ENCODE measurements at regions not wholly inside any gene's neighbourhood (a gene's known extent, or its start where the extent isn't known, plus 50 kb on each side); places are given as distances from the start of the nearest gene placed in this dataset.

- Histone ChIP-seq H3K9me3 (no peaks in the 10 kb centered on the region), H3K27me3 (replicated peaks in 1 of 2; ENCODE audit: control insufficient read depth in 2 of 2, extremely low read depth in 1 of 2, insufficient read depth in 2 of 2, low read length in 1 of 2) (no peaks in the 10 kb centered on the region), H3K4me1 (ENCODE audit: control insufficient read depth in 1 of 2, extremely low read depth in 1 of 2, insufficient read depth in 2 of 2, low read length in 2 of 2) (no peaks in the 10 kb centered on the region), H3K27ac (ENCODE audit: low read length) (no peak overlapping the region), H3K4me3 (ENCODE audit: control insufficient read depth in 1 of 2, extremely low read depth in 1 of 2, low read length in 1 of 2) (no peak overlapping the region), H3K36me3 (ENCODE audit: control insufficient read depth in 2 of 2, extremely low read depth in 1 of 2, insufficient read depth in 1 of 2, low read length in 1 of 2) (no peaks in the 10 kb centered on the region)
- Mint-ChIP-seq H3K4me3 (no peak overlapping the region), H3K4me1 (no peaks in the 10 kb centered on the region), H3K9me3 (peaks cover 3 to 11% (median 11%) of the 10 kb centered on the region in 3 donors), H3K27me3 (no peaks in the 10 kb centered on the region), H3K27ac (no peak overlapping the region), H3K36me3 (no peaks in the 10 kb centered on the region)
- DNase-seq (no peak), ATAC-seq (replicated peaks in 1 of 4) (no peak)
- ChIA-PET POLR2A (no interaction called here), CTCF (no interaction called here)
- WGBS (ENCODE audit: insufficient coverage): no CpG with 5 or more reads among the region's 3 CpGs
These were observed 356.6 kb downstream of the BMP2 start for GRCh38 chr20:7124120-7124519.

GRCh38 chr20:7136886-7137285, 369.4 kb downstream of the BMP2 start:
- Histone ChIP-seq H3K27ac (ENCODE audit: low read length) (no peak overlapping the region), H3K4me1 (ENCODE audit: control insufficient read depth in 1 of 2, extremely low read depth in 1 of 2, insufficient read depth in 2 of 2, low read length in 2 of 2) (no peaks in the 10 kb centered on the region), H3K9me3 (no peaks in the 10 kb centered on the region), H3K27me3 (replicated peaks in 1 of 2; ENCODE audit: control insufficient read depth in 2 of 2, extremely low read depth in 1 of 2, insufficient read depth in 2 of 2, low read length in 1 of 2) (no peaks in the 10 kb centered on the region), H3K4me3 (ENCODE audit: control insufficient read depth in 1 of 2, extremely low read depth in 1 of 2, low read length in 1 of 2) (no peak overlapping the region), H3K36me3 (ENCODE audit: control insufficient read depth in 2 of 2, extremely low read depth in 1 of 2, insufficient read depth in 1 of 2, low read length in 1 of 2) (no peaks in the 10 kb centered on the region)
- Mint-ChIP-seq H3K4me1 (no peaks in the 10 kb centered on the region), H3K27me3 (no peaks in the 10 kb centered on the region), H3K4me3 (no peak overlapping the region), H3K9me3 (peaks cover 8 to 16% (median 10%) of the 10 kb centered on the region in 3 donors), H3K36me3 (no peaks in the 10 kb centered on the region), H3K27ac (no peak overlapping the region)
- no peak for DNase-seq
- ChIA-PET POLR2A (no interaction called here), CTCF (no interaction called here)
- WGBS (ENCODE audit: insufficient coverage): no CpG with 5 or more reads among the region's 1 CpG
- no peak for ATAC-seq (replicated peaks in 1 of 4)

GRCh38 chr20:7137395-7138151, 370.1 kb downstream of the BMP2 start:
- no peaks in the 10 kb centered on the region for H3K27me3 Mint-ChIP-seq
- no peak for ATAC-seq (replicated peaks in 1 of 4)
- ChIA-PET CTCF (no interaction called here), POLR2A (no interaction called here)
- no peaks in the 10 kb centered on the region for H3K4me1 ChIP-seq (ENCODE audit: control insufficient read depth in 1 of 2, extremely low read depth in 1 of 2, insufficient read depth in 2 of 2, low read length in 2 of 2)
- H3K27ac Mint-ChIP-seq: no peak overlapping the region
- H3K9me3 ChIP-seq: no peaks in the 10 kb centered on the region
- no peak overlapping the region for H3K4me3 ChIP-seq (ENCODE audit: control insufficient read depth in 1 of 2, extremely low read depth in 1 of 2, low read length in 1 of 2)
- no CpG with 5 or more reads among the region's 4 CpGs for WGBS (ENCODE audit: insufficient coverage)
- no peaks in the 10 kb centered on the region for H3K36me3 Mint-ChIP-seq
- no peaks in the 10 kb centered on the region for H3K27me3 ChIP-seq (replicated peaks in 1 of 2; ENCODE audit: control insufficient read depth in 2 of 2, extremely low read depth in 1 of 2, insufficient read depth in 2 of 2, low read length in 1 of 2)
- no peaks in the 10 kb centered on the region for H3K4me1 Mint-ChIP-seq
- no peak overlapping the region for H3K27ac ChIP-seq (ENCODE audit: low read length)
- H3K36me3 ChIP-seq (ENCODE audit: control insufficient read depth in 2 of 2, extremely low read depth in 1 of 2, insufficient read depth in 1 of 2, low read length in 1 of 2): no peaks in the 10 kb centered on the region
- peaks cover 7 to 16% (median 10%) of the 10 kb centered on the region in 3 donors for H3K9me3 Mint-ChIP-seq
- H3K4me3 Mint-ChIP-seq: no peak overlapping the region
- no peak for DNase-seq

- Mint-ChIP-seq H3K4me3 (no peak overlapping the region), H3K27me3 (no peaks in the 10 kb centered on the region), H3K4me1 (no peaks in the 10 kb centered on the region), H3K36me3 (no peaks in the 10 kb centered on the region), H3K9me3 (peaks cover 12 to 22% (median 14%) of the 10 kb centered on the region in 3 donors), H3K27ac (no peak overlapping the region)
- DNase-seq (no peak), ATAC-seq (replicated peaks in 1 of 4) (no peak)
- no peak overlapping the region for H3K27ac ChIP-seq (ENCODE audit: low read length)
- POLR2A ChIA-PET: no interaction called here
- no peaks in the 10 kb centered on the region for H3K9me3 ChIP-seq
- CTCF ChIA-PET: no interaction called here
- H3K27me3 ChIP-seq (replicated peaks in 1 of 2; ENCODE audit: control insufficient read depth in 2 of 2, extremely low read depth in 1 of 2, insufficient read depth in 2 of 2, low read length in 1 of 2): no peaks in the 10 kb centered on the region
- no peaks in the 10 kb centered on the region for H3K4me1 ChIP-seq (ENCODE audit: control insufficient read depth in 1 of 2, extremely low read depth in 1 of 2, insufficient read depth in 2 of 2, low read length in 2 of 2)
- no peak overlapping the region for H3K4me3 ChIP-seq (ENCODE audit: control insufficient read depth in 1 of 2, extremely low read depth in 1 of 2, low read length in 1 of 2)
- H3K36me3 ChIP-seq (ENCODE audit: control insufficient read depth in 2 of 2, extremely low read depth in 1 of 2, insufficient read depth in 1 of 2, low read length in 1 of 2): no peaks in the 10 kb centered on the region
- WGBS (ENCODE audit: insufficient coverage): no CpG with 5 or more reads among the region's 2 CpGs
These were observed 377.0 kb downstream of the BMP2 start for GRCh38 chr20:7144464-7144863.

GRCh38 chr20:7146552-7147219, 379.2 kb downstream of the BMP2 start:
- Mint-ChIP-seq H3K27ac (no peak overlapping the region), H3K4me3 (no peak overlapping the region), H3K36me3 (no peaks in the 10 kb centered on the region), H3K4me1 (no peaks in the 10 kb centered on the region), H3K9me3 (peaks cover 12 to 17% (median 14%) of the 10 kb centered on the region in 3 donors), H3K27me3 (no peaks in the 10 kb centered on the region)
- Histone ChIP-seq H3K9me3 (no peaks in the 10 kb centered on the region), H3K36me3 (ENCODE audit: control insufficient read depth in 2 of 2, extremely low read depth in 1 of 2, insufficient read depth in 1 of 2, low read length in 1 of 2) (no peaks in the 10 kb centered on the region), H3K4me1 (ENCODE audit: control insufficient read depth in 1 of 2, extremely low read depth in 1 of 2, insufficient read depth in 2 of 2, low read length in 2 of 2) (no peaks in the 10 kb centered on the region), H3K27ac (ENCODE audit: low read length) (no peak overlapping the region), H3K4me3 (ENCODE audit: control insufficient read depth in 1 of 2, extremely low read depth in 1 of 2, low read length in 1 of 2) (no peak overlapping the region), H3K27me3 (replicated peaks in 1 of 2; ENCODE audit: control insufficient read depth in 2 of 2, extremely low read depth in 1 of 2, insufficient read depth in 2 of 2, low read length in 1 of 2) (no peaks in the 10 kb centered on the region)
- ChIA-PET CTCF (no interaction called here), POLR2A (no interaction called here)
- no peak for ATAC-seq (replicated peaks in 1 of 4)
- DNase-seq: no peak
- 81% methylated on average over 6 of the region's 10 CpGs for WGBS (ENCODE audit: insufficient coverage)

GRCh38 chr20:7147220-7147601, 379.7 kb downstream of the BMP2 start:
- CTCF ChIA-PET: no interaction called here
- H3K27me3 Mint-ChIP-seq: no peaks in the 10 kb centered on the region
- no peaks in the 10 kb centered on the region for H3K36me3 Mint-ChIP-seq

More at GRCh38 chr20:7147220-7147601, 379.7 kb downstream of the BMP2 start:
- no peak for ATAC-seq (replicated peaks in 1 of 4)
- WGBS (ENCODE audit: insufficient coverage): no CpG with 5 or more reads among the region's 4 CpGs
- Histone ChIP-seq H3K9me3 (no peaks in the 10 kb centered on the region), H3K4me1 (ENCODE audit: control insufficient read depth in 1 of 2, extremely low read depth in 1 of 2, insufficient read depth in 2 of 2, low read length in 2 of 2) (no peaks in the 10 kb centered on the region), H3K4me3 (ENCODE audit: control insufficient read depth in 1 of 2, extremely low read depth in 1 of 2, low read length in 1 of 2) (no peak overlapping the region), H3K36me3 (ENCODE audit: control insufficient read depth in 2 of 2, extremely low read depth in 1 of 2, insufficient read depth in 1 of 2, low read length in 1 of 2) (no peaks in the 10 kb centered on the region), H3K27ac (ENCODE audit: low read length) (no peak overlapping the region), H3K27me3 (replicated peaks in 1 of 2; ENCODE audit: control insufficient read depth in 2 of 2, extremely low read depth in 1 of 2, insufficient read depth in 2 of 2, low read length in 1 of 2) (no peaks in the 10 kb centered on the region)
- Mint-ChIP-seq H3K9me3 (peaks cover 12 to 17% (median 15%) of the 10 kb centered on the region in 3 donors), H3K4me3 (no peak overlapping the region), H3K27ac (no peak overlapping the region), H3K4me1 (no peaks in the 10 kb centered on the region)
- no peak for DNase-seq
- POLR2A ChIA-PET: no interaction called here

Data from T-cell (primary cell).